ENCODE measurements at regions not wholly inside any gene's neighbourhood (a gene's known extent, or its start where the extent isn't known, plus 50 kb on each side); places are given as distances from the start of the nearest gene placed in this dataset.

- DNase-seq = no peak
Measured at GRCh38 chr6:12381587-12381986, 91.4 kb downstream of the EDN1 start.

GRCh38 chr6:12383448-12383847 lies 93.3 kb downstream of the EDN1 start:
- no peak for DNase-seq

GRCh38 chr6:12384357-12384912 lies 94.3 kb downstream of the EDN1 start:
- DNase-seq = no peak

GRCh38 chr6:12385316-12385715 lies 95.2 kb downstream of the EDN1 start:
- DNase-seq = no peak

- no peak for DNase-seq
Measured at GRCh38 chr6:12386816-12387215, 96.7 kb downstream of the EDN1 start.

GRCh38 chr6:12391472-12391871 lies 101.3 kb downstream of the EDN1 start:
- DNase-seq = no peak

- no peak for DNase-seq
Measured at GRCh38 chr6:12392490-12392889, 102.3 kb downstream of the EDN1 start.

GRCh38 chr6:12393100-12393499 lies 102.9 kb downstream of the EDN1 start:
- DNase-seq = no peak

GRCh38 chr6:12394170-12394569 lies 104.0 kb downstream of the EDN1 start:
- DNase-seq = no peak

- DNase-seq = no peak
Measured at GRCh38 chr6:12395898-12396297, 105.7 kb downstream of the EDN1 start.

- DNase-seq = no peak
Measured at GRCh38 chr6:12401200-12401599, 111.0 kb downstream of the EDN1 start.

GRCh38 chr6:12403201-12403826 lies 113.2 kb downstream of the EDN1 start:
- no peak for DNase-seq

- no peak for DNase-seq
Measured at GRCh38 chr6:12403947-12404647, 113.9 kb downstream of the EDN1 start.

- DNase-seq = no peak
Measured at GRCh38 chr6:12404651-12405050, 114.5 kb downstream of the EDN1 start.

- DNase-seq = no peak
Measured at GRCh38 chr6:12408752-12409151, 118.6 kb downstream of the EDN1 start.

- no peak for DNase-seq
Measured at GRCh38 chr6:12410946-12411345, 120.8 kb downstream of the EDN1 start.

GRCh38 chr6:12414096-12414675 lies 124.0 kb downstream of the EDN1 start:
- DNase-seq = no peak

GRCh38 chr6:12415980-12416598 lies 125.9 kb downstream of the EDN1 start:
- no peak for DNase-seq

GRCh38 chr6:12417191-12417590 lies 127.0 kb downstream of the EDN1 start:
- no peak for DNase-seq

GRCh38 chr6:12418946-12419345 lies 128.8 kb downstream of the EDN1 start:
- no peak for DNase-seq

- DNase-seq = no peak
Measured at GRCh38 chr6:12419631-12420272, 129.6 kb downstream of the EDN1 start.

- DNase-seq = no peak
Measured at GRCh38 chr6:12420626-12421025, 130.5 kb downstream of the EDN1 start.
